Body of pancreas (tissue), 4 donors: ENCODE measurements at regions not wholly inside any gene's neighbourhood (a gene's known extent, or its start where the extent isn't known, plus 50 kb on each side); places are given as distances from the start of the nearest gene placed in this dataset.

Experiments used
- CTCF ChIP-seq, 7 experiments: fragments of 450-650 bp in 4 of 7; fragments of 200-600 bp in 3 of 7; sonication (generic) in 3 of 7; IDR thresholded peaks; one replicate each; pipeline ENCODE4 v1.5.1; 2016 to 2019; ENCODE audit warnings: antibody characterized with exemption in 7 of 7
- POLR2A ChIP-seq, 3 donors: fragments of 450-650 bp; IDR thresholded peaks; one replicate each; pipeline ENCODE4 v1.6.1; 2016; ENCODE audit warnings: antibody characterized with exemption in 3 of 3, mild to moderate bottlenecking in 2 of 3

DNA sequence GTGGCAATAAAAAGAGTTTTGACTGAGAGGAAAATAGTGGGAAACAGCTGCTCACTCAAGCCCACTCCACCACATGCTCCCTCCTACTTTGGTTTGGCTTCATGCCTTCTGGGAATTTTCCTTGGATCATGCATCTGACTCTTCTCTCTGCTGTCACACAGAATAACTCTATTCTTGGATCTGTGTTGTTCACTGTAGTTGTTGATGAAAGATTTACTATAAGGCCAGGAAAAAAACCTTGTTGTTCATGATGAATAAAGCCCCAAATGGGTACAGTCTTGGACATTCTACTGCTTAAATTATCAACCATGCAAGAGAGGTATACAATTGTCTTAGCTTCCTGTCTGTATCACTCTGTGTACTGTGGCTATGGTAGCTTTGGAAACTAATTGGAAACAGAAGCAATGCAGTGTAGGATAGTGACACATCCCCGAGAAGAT lies 70.5 kb downstream of the TMX1 start:
- TF ChIP-seq CTCF (IDR thresholded peaks at IDR 0.05) = no peak
- TF ChIP-seq POLR2A (IDR thresholded peaks at IDR 0.05) = no peak
